ENCODE measurements at regions not wholly inside any gene's neighbourhood (a gene's known extent, or its start where the extent isn't known, plus 50 kb on each side); places are given as distances from the start of the nearest gene placed in this dataset.

DNA sequence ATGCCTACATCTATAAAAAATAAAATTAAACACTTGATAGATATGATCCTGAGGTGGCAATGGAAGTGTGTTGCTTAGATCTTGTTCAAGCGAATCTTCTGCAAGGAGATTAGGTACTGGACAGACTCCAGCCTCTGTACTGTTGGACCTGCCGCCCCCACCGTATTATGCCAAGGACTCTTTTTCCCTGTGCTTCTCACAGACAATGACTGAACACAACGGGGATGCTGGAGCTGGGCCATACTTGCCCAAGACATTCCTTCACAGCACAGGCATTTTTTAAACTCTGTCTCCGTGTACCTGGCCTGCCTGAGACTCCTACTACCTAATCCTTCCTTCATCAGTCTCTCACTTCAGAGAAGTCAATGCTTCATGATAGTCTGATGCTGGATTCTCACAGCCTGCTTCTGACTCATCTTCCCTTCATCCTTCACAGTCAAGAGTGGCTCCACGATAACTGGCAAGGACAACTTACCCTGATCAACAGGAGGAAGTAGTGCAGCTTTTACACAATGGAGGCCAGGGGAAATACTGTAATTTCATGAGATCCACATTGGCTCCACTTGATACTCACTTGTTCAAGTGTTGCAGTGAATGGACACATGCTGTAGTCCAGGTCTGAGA, 754.6 kb upstream of the AGA start:
- TF ChIP-seq POLR2AphosphoS5 (IDR thresholded peaks at IDR 0.05; ENCODE audit: low read depth, low read length) (no peak), POLR2A (IDR thresholded peaks at IDR 0.05; ENCODE audit: low read depth, low read length) (no peak), TAF1 (IDR thresholded peaks at IDR 0.05; ENCODE audit: borderline replicate concordance, low read depth, low read length) (no peak)
